SK-N-SH (cell line): ENCODE measurements at regions not wholly inside any gene's neighbourhood (a gene's known extent, or its start where the extent isn't known, plus 50 kb on each side); places are given as distances from the start of the nearest gene placed in this dataset.

Experiments used
- CTCF ChIA-PET: fragments of 300-600, 350-600 bp; formaldehyde crosslinking; extraction: SDS; loops from one replicate; lab custom pipeline; 2021; lab: Yijun Ruan, JAX
- POLR2A ChIA-PET: fragments of 350-600 bp; sonication (Branson Sonifier 250); formaldehyde crosslinking; extraction: SDS; loops from one replicate; lab custom pipeline; 2020; ENCODE audit warnings: antibody characterized with exemption, inconsistent platforms; lab: Yijun Ruan, JAX
- DNase-seq: peaks from one replicate; pipeline ENCODE4 v3.0.0; 2012
- H2AFZ ChIP-seq: fragments of 200-600 bp; sonication (generic); 2 replicates; pipeline ENCODE4 v1.8.1; 2016; ENCODE audit warnings: antibody characterized with exemption, mild to moderate bottlenecking, low read depth
- H3F3A ChIP-seq: fragments of 200-600 bp; sonication (generic); replicated peaks from 2 replicates; pipeline ENCODE3; 2016; ENCODE audit warnings: antibody characterized with exemption, mild to moderate bottlenecking; ENCODE audit not compliant: insufficient read depth
- H3K27ac ChIP-seq, 2 experiments: fragments of 200-500 bp in 1 of 2; fragments of 200-600 bp in 1 of 2; sonication (Bioruptor generic) in 1 of 2; sonication (generic), shearing (Covaris generic) in 1 of 2; 2 replicates each; pipeline versions ENCODE4 v1.5.1 to v1.6.1; 2014 to 2016; ENCODE audit warnings: low read depth in 2 of 2, inconsistent platforms in 1 of 2, low read length in 1 of 2, mild to moderate bottlenecking in 1 of 2, mixed read lengths in 1 of 2
- H3K27me3 ChIP-seq: fragments of 200-600 bp; sonication (generic), shearing (Covaris generic); 2 replicates; pipeline ENCODE4 v1.6.1; 2016; ENCODE audit warnings: mixed run types; ENCODE audit not compliant: insufficient read depth
- H3K36me3 ChIP-seq, 2 experiments: fragments of 200-500 bp in 1 of 2; fragments of 200-600 bp in 1 of 2; sonication (Bioruptor generic) in 1 of 2; sonication (generic) in 1 of 2; replicated peaks in 1 of 2; 2 replicates each; pipeline versions ENCODE3 to v1.5.1; 2014 to 2016; ENCODE audit warnings: low read length in 1 of 2, mild to moderate bottlenecking in 1 of 2; ENCODE audit not compliant: insufficient read depth in 2 of 2, control insufficient read depth in 1 of 2
- H3K4me1 ChIP-seq, 2 experiments: fragments of 200-500 bp in 1 of 2; fragments of 200-600 bp in 1 of 2; sonication (Bioruptor generic) in 1 of 2; sonication (generic), shearing (Covaris generic) in 1 of 2; 2 replicates each; pipeline versions ENCODE4 v1.5.1 to v1.6.1; 2014 to 2016; ENCODE audit warnings: low read depth in 1 of 2, low read length in 1 of 2, mixed run types in 1 of 2; ENCODE audit not compliant: insufficient read depth in 2 of 2, control insufficient read depth in 1 of 2
- H3K4me2 ChIP-seq: fragments of 200-600 bp; sonication (generic), shearing (Covaris generic); 2 replicates; pipeline ENCODE4 v1.6.1; 2017; ENCODE audit warnings: mixed run types
- H3K4me3 ChIP-seq, 2 experiments: fragments of 200-500 bp in 1 of 2; fragments of 200-600 bp in 1 of 2; sonication (Bioruptor generic) in 1 of 2; sonication (generic), shearing (Covaris generic) in 1 of 2; 2 replicates each; pipeline versions ENCODE4 v1.5.1 to v1.8.1; 2014 to 2016; ENCODE audit warnings: low read depth in 2 of 2, inconsistent platforms in 1 of 2, low read length in 1 of 2, mild to moderate bottlenecking in 1 of 2, mixed read lengths in 1 of 2, moderate library complexity in 1 of 2
- H3K79me2 ChIP-seq: fragments of 200-600 bp; sonication (generic); 2 replicates; pipeline ENCODE4 v1.8.1; 2017; ENCODE audit warnings: mild to moderate bottlenecking; ENCODE audit not compliant: insufficient read depth
- H3K9ac ChIP-seq: fragments of 200-600 bp; sonication (generic); 2 replicates; pipeline ENCODE4 v1.6.1; 2017; ENCODE audit warnings: mixed run types
- H3K9me2 ChIP-seq: fragments of 200-600 bp; sonication (generic); 2 replicates; pipeline ENCODE4 v1.6.1; 2017; ENCODE audit warnings: mixed run types
- H3K9me3 ChIP-seq: fragments of 200-600 bp; sonication (generic); 2 replicates; pipeline ENCODE4 v1.6.1; 2017; ENCODE audit warnings: mixed run types, mild to moderate bottlenecking, moderate library complexity
- H4K20me1 ChIP-seq: fragments of 200-600 bp; sonication (generic); 2 replicates; pipeline ENCODE4 v1.6.1; 2017; ENCODE audit warnings: mild to moderate bottlenecking, mixed run types; ENCODE audit not compliant: insufficient read depth
- ELF1 ChIP-seq: IDR thresholded peaks from 2 replicates; pipeline ENCODE4 v1.4.0; 2012
- EZH2phosphoT487 ChIP-seq: fragments of 200-600 bp; sonication (generic); IDR thresholded peaks from 2 replicates; pipeline ENCODE4 v1.6.1; 2017; ENCODE audit warnings: low read depth, mixed run types, mild to moderate bottlenecking, antibody characterized with exemption, moderate library complexity, borderline replicate concordance
- GABPA ChIP-seq: IDR thresholded peaks from 2 replicates; pipeline ENCODE4 v1.4.0; 2012; ENCODE audit warnings: low read depth, mild to moderate bottlenecking
- GATA2 ChIP-seq: sonication (generic); formaldehyde crosslinking; IDR thresholded peaks from 2 replicates; pipeline ENCODE4 v1.5.0; 2020; ENCODE audit warnings: mild to moderate bottlenecking, missing genetic modification reagents
- MEF2A ChIP-seq: IDR thresholded peaks from 2 replicates; pipeline ENCODE4 v1.4.0; 2012; ENCODE audit warnings: low read depth, borderline replicate concordance
- NFIC ChIP-seq: IDR thresholded peaks from 2 replicates; pipeline ENCODE4 v1.4.0; 2012; ENCODE audit warnings: borderline replicate concordance
- POLR2AphosphoS5 ChIP-seq: IDR thresholded peaks from 2 replicates; pipeline ENCODE4 v1.6.1; 2012; ENCODE audit warnings: low read depth, low read length
- RAD21 ChIP-seq: IDR thresholded peaks from 2 replicates; pipeline ENCODE4 v1.6.1; 2012; ENCODE audit warnings: mild to moderate bottlenecking, low read length
- RCOR1 ChIP-seq: fragments of 150-350 bp; IDR thresholded peaks from 2 replicates; pipeline ENCODE4 v1.6.1; 2017; ENCODE audit warnings: antibody characterized with exemption, low read length
- RFX5 ChIP-seq: IDR thresholded peaks from 2 replicates; pipeline ENCODE4 v1.6.1; 2012; ENCODE audit warnings: mild to moderate bottlenecking, improper control_type of control experiment, low read length
- RXRA ChIP-seq: IDR thresholded peaks from 2 replicates; pipeline ENCODE4 v1.4.0; 2012; ENCODE audit warnings: low read depth, mild to moderate bottlenecking, borderline replicate concordance
- SMC3 ChIP-seq: IDR thresholded peaks from 2 replicates; pipeline ENCODE4 v1.6.1; 2012; ENCODE audit warnings: low read depth, low read length, improper control_type of control experiment
- TAF1 ChIP-seq: IDR thresholded peaks from 2 replicates; pipeline ENCODE4 v1.6.1; 2012; ENCODE audit warnings: low read depth, mild to moderate bottlenecking, low read length, moderate library complexity, borderline replicate concordance
- TCF12 ChIP-seq: IDR thresholded peaks from 2 replicates; pipeline ENCODE4 v1.4.0; 2012
- YY1 ChIP-seq: IDR thresholded peaks from 2 replicates; pipeline ENCODE4 v1.4.0; 2012; ENCODE audit warnings: low read depth, mild to moderate bottlenecking
- WGBS: methylation state at CpG from one replicate; pipeline ENCODE4 v1.1.6; 2017; ENCODE audit warnings: low lambda C conversion rate; 5-methylcytosine and 5-hydroxymethylcytosine counted together
- TF ChIP-seq, protein P1 (sequence below): IDR thresholded peaks from 2 replicates; pipeline ENCODE4; 2012
- TF ChIP-seq, protein P2 (sequence below): IDR thresholded peaks from 2 replicates; pipeline ENCODE4 v1.4.0; 2012; ENCODE audit warnings: low read depth, borderline replicate concordance
- TF ChIP-seq, protein P3 (sequence below): fragments of 200-600 bp; sonication (generic); IDR thresholded peaks from 2 replicates; pipeline ENCODE4 v1.6.1; 2017; ENCODE audit warnings: antibody characterized with exemption, mild to moderate bottlenecking, moderate library complexity
- TF ChIP-seq, protein P4 (sequence below): fragments of 150-350 bp; IDR thresholded peaks from 2 replicates; pipeline ENCODE4 v1.6.1; 2017; ENCODE audit warnings: antibody characterized with exemption, low read length, low read depth, borderline replicate concordance
- TF ChIP-seq, protein P5 (sequence below): fragments of 150-350 bp; IDR thresholded peaks from 2 replicates; pipeline ENCODE4 v1.6.1; 2016; ENCODE audit warnings: mild to moderate bottlenecking, low read depth, low read length

DNA sequence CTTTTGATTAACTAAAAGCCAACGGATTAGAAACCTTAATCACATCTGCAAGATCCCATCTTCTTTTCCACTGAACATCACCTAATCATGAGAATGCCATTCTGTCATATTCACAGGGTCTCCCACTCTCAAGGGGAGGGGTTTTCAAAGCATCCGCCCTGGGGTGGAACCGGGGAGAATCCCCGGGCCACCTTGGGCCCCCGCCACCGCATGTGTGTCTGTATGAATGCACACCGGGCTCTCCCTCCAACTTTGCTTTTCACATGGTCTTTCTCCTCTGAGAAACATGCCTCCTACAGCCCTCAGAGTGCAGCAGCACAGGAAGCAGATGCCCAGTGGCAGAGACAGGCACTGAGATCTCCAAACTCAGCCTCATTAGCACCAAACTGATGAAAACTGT is 233.2 kb upstream of the PPP2R2D start:
- Histone ChIP-seq H3K4me2 (no peak overlapping the region), H3K4me3 (no peak overlapping the region), H3F3A (no peaks in the 10 kb centered on the region), H3K4me1 (no peaks in the 10 kb centered on the region; a peak in 1 of 4 replicates), H3K9me2 (no peaks in the 10 kb centered on the region), H3K9ac (no peak overlapping the region), H3K9me3 (no peaks in the 10 kb centered on the region), H4K20me1 (no peaks in the 10 kb centered on the region), H3K36me3 (no peaks in the 10 kb centered on the region), H3K27ac (no peak overlapping the region), H2AFZ (no peak overlapping the region), H3K79me2 (no peaks in the 10 kb centered on the region), H3K27me3 (no peaks in the 10 kb centered on the region)
- DNase-seq = no peak
- TF ChIP-seq, protein P1, sequence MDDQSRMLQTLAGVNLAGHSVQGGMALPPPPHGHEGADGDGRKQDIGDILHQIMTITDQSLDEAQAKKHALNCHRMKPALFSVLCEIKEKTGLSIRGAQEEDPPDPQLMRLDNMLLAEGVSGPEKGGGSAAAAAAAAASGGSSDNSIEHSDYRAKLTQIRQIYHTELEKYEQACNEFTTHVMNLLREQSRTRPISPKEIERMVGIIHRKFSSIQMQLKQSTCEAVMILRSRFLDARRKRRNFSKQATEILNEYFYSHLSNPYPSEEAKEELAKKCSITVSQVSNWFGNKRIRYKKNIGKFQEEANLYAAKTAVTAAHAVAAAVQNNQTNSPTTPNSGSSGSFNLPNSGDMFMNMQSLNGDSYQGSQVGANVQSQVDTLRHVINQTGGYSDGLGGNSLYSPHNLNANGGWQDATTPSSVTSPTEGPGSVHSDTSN = no peak
- TF ChIP-seq, protein P2, sequence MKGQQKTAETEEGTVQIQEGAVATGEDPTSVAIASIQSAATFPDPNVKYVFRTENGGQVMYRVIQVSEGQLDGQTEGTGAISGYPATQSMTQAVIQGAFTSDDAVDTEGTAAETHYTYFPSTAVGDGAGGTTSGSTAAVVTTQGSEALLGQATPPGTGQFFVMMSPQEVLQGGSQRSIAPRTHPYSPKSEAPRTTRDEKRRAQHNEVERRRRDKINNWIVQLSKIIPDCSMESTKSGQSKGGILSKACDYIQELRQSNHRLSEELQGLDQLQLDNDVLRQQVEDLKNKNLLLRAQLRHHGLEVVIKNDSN = no peak
- TF ChIP-seq TCF12 (no peak), SMC3 (no peak), MEF2A (no peak), RXRA (no peak), POLR2AphosphoS5 (no peak), RCOR1 (no peak), TAF1 (no peak), GABPA (no peak), ELF1 (no peak), EZH2phosphoT487 (no peak), NFIC (no peak), RFX5 (no peak), GATA2 (CRISPR knock-in tag) (no peak), RAD21 (no peak), YY1 (no peak)
- TF ChIP-seq, protein P3, sequence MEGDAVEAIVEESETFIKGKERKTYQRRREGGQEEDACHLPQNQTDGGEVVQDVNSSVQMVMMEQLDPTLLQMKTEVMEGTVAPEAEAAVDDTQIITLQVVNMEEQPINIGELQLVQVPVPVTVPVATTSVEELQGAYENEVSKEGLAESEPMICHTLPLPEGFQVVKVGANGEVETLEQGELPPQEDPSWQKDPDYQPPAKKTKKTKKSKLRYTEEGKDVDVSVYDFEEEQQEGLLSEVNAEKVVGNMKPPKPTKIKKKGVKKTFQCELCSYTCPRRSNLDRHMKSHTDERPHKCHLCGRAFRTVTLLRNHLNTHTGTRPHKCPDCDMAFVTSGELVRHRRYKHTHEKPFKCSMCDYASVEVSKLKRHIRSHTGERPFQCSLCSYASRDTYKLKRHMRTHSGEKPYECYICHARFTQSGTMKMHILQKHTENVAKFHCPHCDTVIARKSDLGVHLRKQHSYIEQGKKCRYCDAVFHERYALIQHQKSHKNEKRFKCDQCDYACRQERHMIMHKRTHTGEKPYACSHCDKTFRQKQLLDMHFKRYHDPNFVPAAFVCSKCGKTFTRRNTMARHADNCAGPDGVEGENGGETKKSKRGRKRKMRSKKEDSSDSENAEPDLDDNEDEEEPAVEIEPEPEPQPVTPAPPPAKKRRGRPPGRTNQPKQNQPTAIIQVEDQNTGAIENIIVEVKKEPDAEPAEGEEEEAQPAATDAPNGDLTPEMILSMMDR = no peak
- TF ChIP-seq, protein P4, sequence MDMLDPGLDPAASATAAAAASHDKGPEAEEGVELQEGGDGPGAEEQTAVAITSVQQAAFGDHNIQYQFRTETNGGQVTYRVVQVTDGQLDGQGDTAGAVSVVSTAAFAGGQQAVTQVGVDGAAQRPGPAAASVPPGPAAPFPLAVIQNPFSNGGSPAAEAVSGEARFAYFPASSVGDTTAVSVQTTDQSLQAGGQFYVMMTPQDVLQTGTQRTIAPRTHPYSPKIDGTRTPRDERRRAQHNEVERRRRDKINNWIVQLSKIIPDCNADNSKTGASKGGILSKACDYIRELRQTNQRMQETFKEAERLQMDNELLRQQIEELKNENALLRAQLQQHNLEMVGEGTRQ = no peak
- TF ChIP-seq, protein P5, sequence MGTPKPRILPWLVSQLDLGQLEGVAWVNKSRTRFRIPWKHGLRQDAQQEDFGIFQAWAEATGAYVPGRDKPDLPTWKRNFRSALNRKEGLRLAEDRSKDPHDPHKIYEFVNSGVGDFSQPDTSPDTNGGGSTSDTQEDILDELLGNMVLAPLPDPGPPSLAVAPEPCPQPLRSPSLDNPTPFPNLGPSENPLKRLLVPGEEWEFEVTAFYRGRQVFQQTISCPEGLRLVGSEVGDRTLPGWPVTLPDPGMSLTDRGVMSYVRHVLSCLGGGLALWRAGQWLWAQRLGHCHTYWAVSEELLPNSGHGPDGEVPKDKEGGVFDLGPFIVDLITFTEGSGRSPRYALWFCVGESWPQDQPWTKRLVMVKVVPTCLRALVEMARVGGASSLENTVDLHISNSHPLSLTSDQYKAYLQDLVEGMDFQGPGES = no peak
- POLR2A ChIA-PET = no interaction called here
- CTCF ChIA-PET = no interaction called here
- WGBS = 33% methylated on average over 7 of the region's 7 CpGs
